GM21423 (cell line): ENCODE measurements at regions not wholly inside any gene's neighbourhood (a gene's known extent, or its start where the extent isn't known, plus 50 kb on each side); places are given as distances from the start of the nearest gene placed in this dataset.

Experiments used
- ATAC-seq: cut with Tn5 transposase; IDR thresholded peaks from one replicate; pipeline ENCODE4 v1.9.1; 2021; ENCODE audit warnings: mild to moderate bottlenecking, moderate library complexity; ENCODE audit not compliant: unreplicated experiment

DNA sequence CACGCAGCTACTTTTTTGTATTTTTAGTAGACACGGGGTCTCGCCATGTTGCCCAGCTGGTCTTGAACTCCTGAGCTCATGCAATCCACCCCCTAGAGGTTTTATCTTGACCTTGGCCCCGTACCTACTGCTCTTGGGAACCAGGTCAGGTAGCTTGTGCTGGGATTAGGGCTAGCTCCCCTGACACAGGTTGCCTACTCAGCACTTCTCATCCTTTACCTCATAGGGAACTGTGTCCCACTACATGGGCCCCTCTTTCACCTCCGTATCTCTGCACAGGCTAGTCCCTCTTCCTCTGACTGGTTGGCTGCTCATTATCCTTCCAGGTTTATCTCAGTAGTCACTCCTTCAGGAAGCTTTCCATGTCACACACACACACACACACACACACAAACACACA lies 58.0 kb upstream of the ITPRID1 start:
- no peak for ATAC-seq

DNA sequence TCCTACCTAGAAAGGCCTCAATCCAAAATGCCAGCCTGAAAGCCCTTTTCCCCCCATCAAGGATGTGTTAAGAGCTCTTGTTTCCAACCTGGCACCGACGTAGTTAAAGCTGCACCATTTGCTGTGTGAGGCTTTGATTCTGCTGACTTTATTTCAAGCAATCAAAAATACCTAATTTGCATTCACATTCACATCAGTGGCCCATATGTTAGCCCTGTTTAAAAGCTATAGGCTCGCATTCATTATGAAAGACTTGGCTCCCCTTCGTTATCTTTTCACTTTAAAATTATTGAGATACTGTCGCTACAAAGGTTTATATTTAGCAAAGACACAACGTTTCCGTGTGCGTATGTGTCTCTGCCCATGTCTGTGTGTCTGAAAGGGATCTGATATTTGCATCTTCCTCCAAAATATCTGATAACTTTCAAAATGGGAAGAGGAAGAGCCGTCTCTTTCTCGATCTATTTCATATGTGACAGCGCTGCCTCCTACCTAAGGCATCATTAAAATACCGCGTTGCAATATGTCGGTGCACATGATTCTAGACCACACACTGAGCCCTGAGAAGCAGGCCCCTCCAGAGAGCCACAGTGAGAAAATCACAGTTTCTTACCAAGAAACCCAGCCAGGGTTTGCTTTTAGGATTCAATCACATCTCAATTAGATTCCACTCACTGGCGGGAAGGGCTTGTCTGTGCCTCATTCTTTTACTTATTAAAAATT lies 57.1 kb upstream of the ITPRID1 start:
- ATAC-seq, result no peak

DNA sequence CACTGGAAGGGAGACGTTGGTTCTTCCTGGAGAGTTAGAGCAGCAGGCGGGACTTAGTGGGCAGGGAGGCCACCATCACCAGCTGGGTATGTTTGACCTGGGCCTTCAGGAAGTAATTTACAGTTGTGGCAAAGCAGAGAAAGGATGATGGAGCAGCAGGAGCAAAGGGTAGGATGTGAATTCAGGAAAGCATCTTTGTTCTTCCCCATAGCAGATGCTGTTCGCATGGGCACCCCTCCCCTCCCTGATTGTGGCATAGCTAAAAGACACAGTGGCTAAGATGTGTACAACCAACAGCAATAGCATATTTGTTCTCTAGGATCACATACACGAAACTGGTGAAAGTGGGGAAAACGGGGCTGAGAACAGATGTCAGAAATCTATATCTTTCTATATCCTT lies 56.3 kb upstream of the ITPRID1 start:
- ATAC-seq, result no peak

DNA sequence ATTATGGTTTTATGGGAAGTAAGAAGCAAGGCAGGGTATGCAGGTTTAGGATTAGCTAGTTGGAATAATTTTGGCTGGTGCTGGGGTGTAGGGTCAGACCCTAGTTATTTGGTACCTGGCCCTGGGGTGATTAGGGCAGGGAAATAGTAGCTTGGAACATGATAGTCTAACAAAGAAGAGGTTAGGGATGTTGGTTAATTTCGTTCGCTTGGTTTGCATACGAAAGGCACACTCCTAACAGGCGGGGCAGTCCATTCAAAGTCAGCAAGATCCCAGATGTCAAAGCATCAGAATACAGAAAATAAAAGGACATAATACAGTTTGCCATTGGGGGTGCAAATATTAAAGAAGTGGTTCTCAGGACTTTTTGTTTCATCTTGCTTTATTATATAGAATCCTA lies 55.7 kb upstream of the ITPRID1 start:
- ATAC-seq, result no peak

DNA sequence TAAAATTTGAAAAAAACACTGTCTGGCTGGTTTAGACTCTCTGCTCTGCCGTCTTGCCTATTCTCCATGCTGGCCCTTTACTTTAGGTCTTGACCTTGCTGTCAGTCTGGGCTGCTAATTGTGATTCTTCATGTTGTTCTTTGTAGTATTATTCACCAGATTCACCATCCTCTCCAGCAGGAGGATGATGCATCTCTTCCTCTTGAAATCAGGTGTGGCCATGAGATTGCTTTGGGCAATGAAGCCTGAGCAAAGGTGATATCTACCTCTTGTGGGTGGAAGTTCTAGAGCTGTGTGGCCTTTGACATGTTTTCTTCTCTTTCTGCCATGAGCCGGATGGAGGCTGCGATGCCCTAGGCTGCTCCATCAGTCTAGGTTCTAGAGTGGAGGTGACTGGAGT lies 51.3 kb upstream of the ITPRID1 start:
- ATAC-seq, result no peak
